MM.1S (cell line): ENCODE measurements at regions not wholly inside any gene's neighbourhood (a gene's known extent, or its start where the extent isn't known, plus 50 kb on each side); places are given as distances from the start of the nearest gene placed in this dataset.

Experiments used
- DNase-seq: peaks from one replicate; pipeline ENCODE4 v3.0.0-alpha.2; 2015
- H2AFZ ChIP-seq: fragments of 300-600 bp; sonication (generic); 2 replicates; pipeline ENCODE4 v1.6.0; 2016; ENCODE audit warnings: antibody characterized with exemption, low read length
- H3F3A ChIP-seq: fragments of 300-600 bp; sonication (generic); 2 replicates; pipeline ENCODE4 v1.6.1; 2016; ENCODE audit warnings: mild to moderate bottlenecking, antibody characterized with exemption, low read length, moderate library complexity, mixed read lengths; ENCODE audit not compliant: insufficient read depth
- H3K27ac ChIP-seq: fragments of 300-600 bp; sonication (generic); 2 replicates; pipeline ENCODE4 v1.5.1; 2016; ENCODE audit warnings: mild to moderate bottlenecking, low read length
- H3K27me3 ChIP-seq: fragments of 300-600 bp; sonication (generic); replicated peaks from 2 replicates; pipeline ENCODE4 v1.6.0; 2016; ENCODE audit warnings: low read length; ENCODE audit not compliant: insufficient read depth
- H3K36me3 ChIP-seq: fragments of 300-600 bp; sonication (generic); replicated peaks from 2 replicates; pipeline ENCODE4 v1.6.1; 2016; ENCODE audit warnings: mild to moderate bottlenecking, low read length, mixed read lengths; ENCODE audit not compliant: insufficient read depth
- H3K4me1 ChIP-seq: fragments of 300-600 bp; sonication (generic); 2 replicates; pipeline ENCODE4 v1.6.1; 2016; ENCODE audit warnings: low read length, mixed read lengths
- H3K4me2 ChIP-seq: fragments of 300-600 bp; sonication (generic); 2 replicates; pipeline ENCODE4 v1.6.0; 2016; ENCODE audit warnings: low read depth, low read length
- H3K4me3 ChIP-seq: fragments of 300-600 bp; sonication (generic); 2 replicates; pipeline ENCODE4 v1.5.1; 2016; ENCODE audit warnings: low read length, mixed read lengths
- H3K79me2 ChIP-seq: fragments of 300-600 bp; sonication (generic); 2 replicates; pipeline ENCODE4 v1.6.1; 2016; ENCODE audit warnings: mixed run types, low read length, mixed read lengths
- H3K9ac ChIP-seq: fragments of 300-600 bp; sonication (generic); 2 replicates; pipeline ENCODE4 v1.6.1; 2016; ENCODE audit warnings: low read length, mixed read lengths
- H3K9me2 ChIP-seq: fragments of 300-600 bp; sonication (generic); replicated peaks from 2 replicates; pipeline ENCODE4 v1.6.1; 2016; ENCODE audit warnings: mild to moderate bottlenecking, low read length, mixed read lengths; ENCODE audit not compliant: insufficient read depth
- H3K9me3 ChIP-seq: fragments of 300-600 bp; sonication (generic); replicated peaks from 2 replicates; pipeline ENCODE4 v1.6.1; 2016; ENCODE audit warnings: mild to moderate bottlenecking, low read length, mixed read lengths; ENCODE audit not compliant: insufficient read depth
- H4K20me1 ChIP-seq: fragments of 300-600 bp; sonication (generic); 2 replicates; pipeline ENCODE4 v1.6.1; 2016; ENCODE audit warnings: mild to moderate bottlenecking, low read length, moderate library complexity, mixed read lengths; ENCODE audit not compliant: insufficient read depth
- CTCF ChIP-seq: fragments of 300-600 bp; sonication (generic); IDR thresholded peaks from 2 replicates; pipeline ENCODE4 v1.5.1; 2016; ENCODE audit warnings: antibody characterized with exemption, low read length, mixed read lengths
- EZH2 ChIP-seq: fragments of 300-600 bp; sonication (generic); optimal IDR thresholded peaks from 2 replicates; pipeline ENCODE3; 2017; ENCODE audit warnings: low read depth, mild to moderate bottlenecking, antibody characterized with exemption, low read length, mixed read lengths
- EZH2phosphoT487 ChIP-seq: fragments of 300-600 bp; sonication (generic); IDR thresholded peaks from 2 replicates; pipeline ENCODE4 v1.6.1; 2018; ENCODE audit warnings: antibody characterized with exemption, low read length

GRCh38 chr18:24570716-24571115, 110.3 kb downstream of the HRH4 start:
- no peaks in the 10 kb centered on the region for H3K27me3 ChIP-seq
- no peaks in the 10 kb centered on the region for H3K79me2 ChIP-seq
- no peak overlapping the region for H3K4me3 ChIP-seq
- no peaks in the 10 kb centered on the region for H3K9me2 ChIP-seq
- no peak for DNase-seq
- no peaks in the 10 kb centered on the region for H3K36me3 ChIP-seq
- H3F3A ChIP-seq = no peaks in the 10 kb centered on the region
- no peak overlapping the region for H3K27ac ChIP-seq
- TF ChIP-seq CTCF (no peak), EZH2phosphoT487 (no peak), EZH2 (no peak)
- no peaks in the 10 kb centered on the region for H3K4me1 ChIP-seq
- H3K9ac ChIP-seq = no peak overlapping the region
- no peaks in the 10 kb centered on the region for H4K20me1 ChIP-seq
- no peak overlapping the region for H3K4me2 ChIP-seq
- no peak overlapping the region for H2AFZ ChIP-seq
- no peaks in the 10 kb centered on the region for H3K9me3 ChIP-seq

- Histone ChIP-seq H3K27ac (no peak overlapping the region), H3K9ac (no peak overlapping the region), H3K27me3 (no peaks in the 10 kb centered on the region), H3F3A (no peaks in the 10 kb centered on the region), H3K4me3 (no peak overlapping the region), H3K36me3 (no peaks in the 10 kb centered on the region), H2AFZ (no peak overlapping the region), H3K9me3 (no peaks in the 10 kb centered on the region), H4K20me1 (no peaks in the 10 kb centered on the region), H3K9me2 (no peaks in the 10 kb centered on the region), H3K4me1 (no peaks in the 10 kb centered on the region), H3K79me2 (no peaks in the 10 kb centered on the region), H3K4me2 (no peak overlapping the region)
- no peak for TF ChIP-seq CTCF
- no peak for TF ChIP-seq EZH2
- no peak for TF ChIP-seq EZH2phosphoT487
- no peak for DNase-seq
Observed at GRCh38 chr18:24582771-24583170, 122.3 kb downstream of the HRH4 start.

GRCh38 chr18:24584205-24584604, 123.8 kb downstream of the HRH4 start:
- Histone ChIP-seq H3K9me2 (no peaks in the 10 kb centered on the region), H3K4me3 (no peak overlapping the region), H3K9me3 (no peaks in the 10 kb centered on the region), H3K9ac (no peak overlapping the region), H2AFZ (no peak overlapping the region), H3K79me2 (no peaks in the 10 kb centered on the region), H3F3A (no peaks in the 10 kb centered on the region), H3K4me2 (no peak overlapping the region), H3K4me1 (no peaks in the 10 kb centered on the region), H3K27ac (no peak overlapping the region), H3K36me3 (no peaks in the 10 kb centered on the region), H4K20me1 (no peaks in the 10 kb centered on the region), H3K27me3 (no peaks in the 10 kb centered on the region)
- no peak for DNase-seq
- TF ChIP-seq EZH2phosphoT487 (no peak), CTCF (no peak)

- Histone ChIP-seq H4K20me1 (no peaks in the 10 kb centered on the region), H2AFZ (no peak overlapping the region), H3K4me3 (no peak overlapping the region), H3K9ac (no peak overlapping the region), H3K36me3 (no peaks in the 10 kb centered on the region), H3K9me3 (no peaks in the 10 kb centered on the region), H3K79me2 (no peaks in the 10 kb centered on the region), H3K4me1 (no peaks in the 10 kb centered on the region), H3K9me2 (no peaks in the 10 kb centered on the region), H3K4me2 (no peak overlapping the region), H3K27ac (no peak overlapping the region), H3K27me3 (no peaks in the 10 kb centered on the region), H3F3A (no peaks in the 10 kb centered on the region)
- TF ChIP-seq EZH2 (no peak), EZH2phosphoT487 (no peak), CTCF (no peak)
- DNase-seq = no peak
Observed at GRCh38 chr18:24584813-24585212, 124.4 kb downstream of the HRH4 start.
